Dermis blood vessel endothelial cell (primary cell): ENCODE measurements at regions not wholly inside any gene's neighbourhood (a gene's known extent, or its start where the extent isn't known, plus 50 kb on each side); places are given as distances from the start of the nearest gene placed in this dataset.

Source experiments
- DNase-seq: peaks from one replicate; pipeline ENCODE4 v3.0.0; 2010

GRCh38 chr12:124457287-124458219 is 109.9 kb downstream of the NCOR2 start:
- peak; percentile 42 for DNase-seq

GRCh38 chr12:124456652-124457152 is 110.7 kb downstream of the NCOR2 start:
- DNase-seq: peak; percentile 43

- no peak for DNase-seq
Measured at GRCh38 chr12:124456133-124456651, 111.2 kb downstream of the NCOR2 start.

GRCh38 chr12:124455336-124455735 is 112.1 kb downstream of the NCOR2 start:
- no peak for DNase-seq

GRCh38 chr12:124454735-124455134 is 112.7 kb downstream of the NCOR2 start:
- DNase-seq: no peak

GRCh38 chr12:124454352-124454725 is 113.1 kb downstream of the NCOR2 start:
- no peak for DNase-seq

GRCh38 chr12:124453419-124454351 is 113.7 kb downstream of the NCOR2 start:
- peak; percentile 81 for DNase-seq

GRCh38 chr12:124452576-124453331 is 114.7 kb downstream of the NCOR2 start:
- no peak for DNase-seq

- no peak for DNase-seq
Measured at GRCh38 chr12:124451637-124452243, 115.7 kb downstream of the NCOR2 start.

- no peak for DNase-seq
Measured at GRCh38 chr12:124451016-124451415, 116.4 kb downstream of the NCOR2 start.

GRCh38 chr12:124450376-124450750 is 117.0 kb downstream of the NCOR2 start:
- no peak for DNase-seq

GRCh38 chr12:124449623-124450375 is 117.6 kb downstream of the NCOR2 start:
- no peak for DNase-seq

GRCh38 chr12:124448955-124449622 is 118.3 kb downstream of the NCOR2 start:
- no peak for DNase-seq

GRCh38 chr12:124448241-124448954 is 119.0 kb downstream of the NCOR2 start:
- DNase-seq: no peak

GRCh38 chr12:124446364-124446763 is 121.0 kb downstream of the NCOR2 start:
- no peak for DNase-seq

GRCh38 chr12:124445826-124446225 is 121.6 kb downstream of the NCOR2 start:
- DNase-seq: no peak

- no peak for DNase-seq
Measured at GRCh38 chr12:124445121-124445718, 122.2 kb downstream of the NCOR2 start.

- no peak for DNase-seq
Measured at GRCh38 chr12:124443931-124444712, 123.3 kb downstream of the NCOR2 start.
